SHP77 (cell line): ENCODE measurements at regions not wholly inside any gene's neighbourhood (a gene's known extent, or its start where the extent isn't known, plus 50 kb on each side); places are given as distances from the start of the nearest gene placed in this dataset.
"Not testable (repeated sequence)": the region's sequence is repeated elsewhere in the genome, so short reads cannot be mapped to it uniquely, and the experiment has no call there.

ENCODE experiments used
- DNase-seq, 2 experiments: peaks; one replicate each; lab custom pipeline; 2025; lab: John Stamatoyannopoulos, UW

GRCh38 chr6:169406804-169407203 is 153.2 kb upstream of the THBS2 start:
- DNase-seq, result no peak

GRCh38 chr6:169406034-169406433 is 152.4 kb upstream of the THBS2 start:
- no peak for DNase-seq

GRCh38 chr6:169404828-169405227 is 151.2 kb upstream of the THBS2 start:
- no peak for DNase-seq

GRCh38 chr6:169398342-169399105 is 144.9 kb upstream of the THBS2 start:
- DNase-seq, result no peak

- DNase-seq, result no peak
These were observed 144.0 kb upstream of the THBS2 start for GRCh38 chr6:169397684-169398083.

GRCh38 chr6:169396554-169397163 is 143.0 kb upstream of the THBS2 start:
- no peak for DNase-seq

GRCh38 chr6:169396009-169396539 is 142.4 kb upstream of the THBS2 start:
- not testable (repeated sequence) for DNase-seq

- DNase-seq, result no peak
These were observed 141.6 kb upstream of the THBS2 start for GRCh38 chr6:169395080-169395805.

- DNase-seq, result no peak
These were observed 140.1 kb upstream of the THBS2 start for GRCh38 chr6:169393753-169394152.

GRCh38 chr6:169391473-169392071 is 137.9 kb upstream of the THBS2 start:
- DNase-seq, result no peak

- DNase-seq, result no peak
These were observed 134.9 kb upstream of the THBS2 start for GRCh38 chr6:169388395-169389166.

GRCh38 chr6:169387809-169388383 is 134.2 kb upstream of the THBS2 start:
- no peak for DNase-seq

GRCh38 chr6:169386411-169387057 is 132.9 kb upstream of the THBS2 start:
- DNase-seq, result no peak

GRCh38 chr6:169385237-169385880 is 131.7 kb upstream of the THBS2 start:
- DNase-seq, result no peak

- no peak for DNase-seq
These were observed 130.6 kb upstream of the THBS2 start for GRCh38 chr6:169384291-169384690.

GRCh38 chr6:169383265-169383664 is 129.6 kb upstream of the THBS2 start:
- no peak for DNase-seq

- DNase-seq, result no peak
These were observed 129.1 kb upstream of the THBS2 start for GRCh38 chr6:169382735-169383134.

GRCh38 chr6:169381988-169382387 is 128.3 kb upstream of the THBS2 start:
- no peak for DNase-seq

GRCh38 chr6:169380493-169380892 is 126.8 kb upstream of the THBS2 start:
- DNase-seq, result no peak

- no peak for DNase-seq
These were observed 125.9 kb upstream of the THBS2 start for GRCh38 chr6:169379495-169380070.
